GM19240 (cell line): ENCODE measurements at regions not wholly inside any gene's neighbourhood (a gene's known extent, or its start where the extent isn't known, plus 50 kb on each side); places are given as distances from the start of the nearest gene placed in this dataset.
"Not testable (repeated sequence)": the region's sequence is repeated elsewhere in the genome, so short reads cannot be mapped to it uniquely, and the experiment has no call there.

Source experiments
- DNase-seq: peaks from one replicate; pipeline ENCODE4 v3.0.0; 2011; ENCODE audit warnings: low spot score; ENCODE audit not compliant: insufficient read length

DNA sequence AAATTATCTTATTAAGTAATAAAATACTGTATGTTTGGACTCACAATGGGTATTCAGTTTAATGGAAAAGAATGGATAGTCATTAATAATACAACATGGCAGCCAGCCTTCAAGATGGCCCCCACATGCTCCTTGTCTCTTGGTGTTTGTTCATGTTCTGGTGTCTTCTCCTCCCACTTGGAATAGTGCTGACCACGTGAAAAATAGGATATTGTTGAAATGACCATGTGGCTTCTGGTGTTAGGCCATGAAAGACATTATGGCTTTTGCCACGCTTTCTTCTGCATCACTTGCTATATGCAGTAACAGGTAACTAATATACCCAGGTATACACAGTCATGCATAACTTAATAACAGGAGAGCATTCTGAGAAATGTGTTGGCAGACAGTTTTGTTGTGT is 341.0 kb downstream of the KCNJ2 start:
- no peak for DNase-seq

- no peak for DNase-seq
Measured at GRCh38 chr17:70517816-70518215, 348.5 kb downstream of the KCNJ2 start.

DNA sequence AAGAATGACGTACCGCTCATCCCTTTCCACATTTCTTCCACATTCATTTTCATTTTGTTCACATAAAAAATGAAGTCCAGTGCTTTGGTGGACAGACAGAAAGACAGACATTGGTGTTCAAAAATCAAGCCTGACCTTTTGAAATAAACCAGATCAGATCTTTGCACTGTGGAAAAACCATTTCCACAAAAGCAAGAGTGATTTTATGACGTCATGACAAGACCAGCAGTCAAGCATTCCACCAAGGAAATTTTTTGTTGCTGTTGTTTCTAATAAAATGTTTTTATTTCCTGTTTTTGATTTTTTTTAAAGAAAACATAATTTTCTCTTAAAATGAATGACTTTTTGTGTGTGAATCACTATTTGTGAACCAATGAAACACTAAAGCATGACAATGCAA is 350.0 kb downstream of the KCNJ2 start:
- no peak for DNase-seq

GRCh38 chr17:70520447-70520846 is 351.1 kb downstream of the KCNJ2 start:
- no peak for DNase-seq

GRCh38 chr17:70520956-70521355 is 351.6 kb downstream of the KCNJ2 start:
- no peak for DNase-seq

DNA sequence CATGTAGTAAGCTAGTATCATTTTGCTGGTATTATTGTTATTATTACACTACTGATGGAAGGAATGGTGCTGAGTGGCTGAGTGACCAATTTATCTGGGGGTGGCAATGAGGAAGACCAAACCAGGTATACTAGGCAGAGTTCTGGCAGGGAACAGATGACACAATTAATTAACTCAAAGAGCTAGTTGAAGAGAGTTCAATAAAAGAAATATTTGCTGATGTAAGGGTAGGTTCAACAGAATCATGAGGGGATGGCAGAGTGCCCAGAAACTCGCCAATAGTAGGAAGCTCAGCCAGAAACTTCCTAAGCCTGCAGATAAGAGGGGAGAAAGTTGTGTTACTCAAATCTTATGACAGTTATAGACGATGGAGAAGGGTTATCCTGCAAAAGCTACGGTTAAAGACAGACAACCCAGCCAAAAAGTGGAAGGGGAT is 352.5 kb downstream of the KCNJ2 start:
- DNase-seq, result no peak

- no peak for DNase-seq
Measured at GRCh38 chr17:70523426-70523825, 354.1 kb downstream of the KCNJ2 start.

- DNase-seq, result not testable (repeated sequence)
Measured at GRCh38 chr17:70525035-70525434, 355.7 kb downstream of the KCNJ2 start.

DNA sequence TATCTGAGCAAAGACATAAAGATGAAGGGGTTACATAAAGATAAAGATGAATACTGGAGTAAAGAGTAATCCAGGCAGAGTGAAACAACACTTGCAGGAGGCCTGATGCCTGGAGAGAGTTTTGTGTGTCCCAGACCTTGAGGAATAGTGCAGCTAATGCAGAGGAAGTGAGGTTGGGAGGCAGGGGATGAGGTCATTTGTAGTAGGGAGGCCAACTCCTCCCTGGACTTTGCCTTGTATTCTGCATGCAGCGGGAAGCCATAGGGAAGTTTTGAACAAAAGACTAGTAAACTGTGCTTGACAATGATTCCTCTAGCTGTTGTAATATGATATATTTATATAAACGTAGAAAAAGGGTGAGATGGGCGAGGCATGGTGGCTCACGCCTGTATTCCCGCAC is 356.6 kb downstream of the KCNJ2 start:
- DNase-seq, result no peak

- DNase-seq, result no peak
Measured at GRCh38 chr17:70527364-70527888, 358.1 kb downstream of the KCNJ2 start.

DNA sequence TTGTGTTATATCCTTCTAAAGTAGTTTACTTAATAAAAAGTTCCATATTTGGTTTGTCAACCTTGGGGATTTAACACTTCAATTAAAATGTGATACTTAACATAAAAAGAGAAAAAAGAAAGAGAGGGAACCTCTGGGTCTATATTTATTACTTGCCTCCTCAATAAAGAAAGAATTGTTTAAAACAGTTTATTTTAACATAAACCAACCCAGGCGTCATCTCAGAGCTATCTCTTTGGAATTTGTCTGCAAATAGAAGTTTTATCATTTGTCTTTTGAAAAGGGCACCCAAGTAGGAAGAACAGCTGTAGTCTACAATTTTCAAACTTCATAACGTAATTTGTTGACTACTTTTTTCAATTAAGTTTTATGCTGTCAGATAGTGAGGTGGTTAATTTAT is 364.1 kb downstream of the KCNJ2 start:
- no peak for DNase-seq

DNA sequence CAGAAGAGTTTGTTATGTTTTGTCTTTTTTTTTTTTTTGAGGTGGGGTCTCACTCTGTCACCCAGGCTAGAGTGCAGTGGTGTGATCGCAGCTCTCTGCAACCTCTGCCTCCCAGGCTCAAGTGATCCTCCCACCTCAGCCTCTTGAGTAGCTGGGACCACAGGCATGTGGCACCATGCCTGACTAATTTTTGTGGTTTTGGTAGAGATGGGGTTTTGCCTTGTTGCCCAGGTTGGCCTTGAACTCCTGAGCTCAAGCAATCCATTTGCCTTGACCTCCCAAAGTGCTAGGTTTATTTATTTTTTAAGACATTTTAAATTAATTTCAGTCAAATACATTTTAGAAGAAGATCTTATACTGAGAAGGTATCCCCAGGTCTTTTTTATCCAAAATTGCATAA is 366.7 kb downstream of the KCNJ2 start:
- no peak for DNase-seq

GRCh38 chr17:70539132-70539924 is 370.0 kb downstream of the KCNJ2 start:
- DNase-seq, result no peak

GRCh38 chr17:70542876-70543275 is 373.5 kb downstream of the KCNJ2 start:
- no peak for DNase-seq

- no peak for DNase-seq
Measured at GRCh38 chr17:70544317-70544716, 375.0 kb downstream of the KCNJ2 start.

DNA sequence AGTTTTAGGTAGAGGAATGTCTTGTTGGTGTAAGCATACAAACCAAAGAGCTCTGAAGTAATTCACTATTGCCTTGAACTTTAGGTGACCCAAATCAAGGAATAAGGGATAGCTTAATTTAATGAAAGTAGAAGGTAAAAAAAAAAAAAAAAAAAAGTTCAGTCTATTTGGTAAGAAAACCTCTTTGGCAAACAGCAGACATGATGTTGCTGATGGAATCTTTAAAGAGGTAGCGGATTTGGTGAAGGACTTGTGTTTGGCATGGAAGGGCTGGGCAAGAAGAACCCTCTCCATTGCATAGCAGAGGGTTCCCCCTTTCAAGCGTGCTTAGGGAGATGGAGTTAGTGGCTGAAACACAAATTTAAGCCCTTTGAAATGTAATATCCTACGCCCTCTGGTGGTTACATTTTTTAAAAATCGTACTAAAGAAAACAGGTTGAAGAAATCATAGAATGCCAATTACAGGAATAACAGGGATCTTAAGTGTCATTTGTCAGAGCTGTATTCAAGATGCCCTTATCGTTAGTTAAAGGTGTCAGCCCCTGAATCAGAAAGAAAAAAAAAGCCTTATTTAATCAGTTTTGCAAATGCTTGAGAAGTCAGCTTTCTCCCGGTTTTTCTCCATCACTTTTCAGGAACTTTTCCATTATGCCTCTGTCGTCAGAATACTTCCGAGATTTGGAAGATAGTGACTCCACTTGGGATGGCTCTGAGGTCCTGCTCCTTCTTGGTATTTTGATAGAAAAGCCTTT is 383.1 kb downstream of the KCNJ2 start:
- DNase-seq, result no peak

- no peak for DNase-seq
Measured at GRCh38 chr17:70552982-70553334, 383.6 kb downstream of the KCNJ2 start.

DNA sequence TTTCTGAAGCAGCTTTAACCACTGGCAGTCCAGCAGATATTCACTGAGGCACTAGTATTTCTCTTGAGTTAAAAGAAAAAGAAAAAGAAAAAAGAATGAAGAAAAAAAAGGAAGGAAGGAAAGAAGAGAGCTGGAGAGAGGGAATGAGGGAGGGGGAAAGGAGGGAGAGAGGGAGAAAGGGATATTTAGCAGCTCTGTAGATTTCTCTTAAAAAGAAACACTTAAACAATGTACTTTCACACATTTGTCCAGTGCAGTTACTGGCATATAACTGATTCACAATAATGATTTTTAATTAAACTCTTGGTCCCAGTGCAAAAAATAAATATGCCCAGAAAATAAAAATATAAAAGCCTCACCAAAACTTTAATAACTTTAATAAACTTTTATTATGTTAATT is 386.4 kb downstream of the KCNJ2 start:
- no peak for DNase-seq

- DNase-seq, result no peak
Measured at GRCh38 chr17:70558821-70559220, 389.5 kb downstream of the KCNJ2 start.

DNA sequence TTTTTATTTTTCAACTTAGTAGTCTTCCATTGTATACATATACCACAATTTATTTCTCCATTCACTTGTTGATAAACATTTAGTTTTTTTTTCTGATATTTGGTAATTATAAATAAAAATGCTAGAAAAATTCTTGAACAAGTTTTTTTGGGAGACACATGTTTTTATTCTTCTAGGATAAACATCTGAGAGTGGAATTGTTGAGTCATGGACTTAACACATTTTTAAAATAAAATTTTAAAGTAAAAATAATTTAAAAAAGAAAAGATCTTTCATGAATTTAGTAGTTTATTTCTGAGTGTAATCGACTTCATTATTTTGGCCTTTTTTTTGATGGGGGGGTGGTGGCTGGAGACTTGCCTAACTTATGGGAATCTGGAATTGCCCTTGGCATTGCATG is 391.1 kb downstream of the KCNJ2 start:
- DNase-seq, result no peak

- DNase-seq, result no peak
Measured at GRCh38 chr17:70562137-70562536, 392.8 kb downstream of the KCNJ2 start.

DNA sequence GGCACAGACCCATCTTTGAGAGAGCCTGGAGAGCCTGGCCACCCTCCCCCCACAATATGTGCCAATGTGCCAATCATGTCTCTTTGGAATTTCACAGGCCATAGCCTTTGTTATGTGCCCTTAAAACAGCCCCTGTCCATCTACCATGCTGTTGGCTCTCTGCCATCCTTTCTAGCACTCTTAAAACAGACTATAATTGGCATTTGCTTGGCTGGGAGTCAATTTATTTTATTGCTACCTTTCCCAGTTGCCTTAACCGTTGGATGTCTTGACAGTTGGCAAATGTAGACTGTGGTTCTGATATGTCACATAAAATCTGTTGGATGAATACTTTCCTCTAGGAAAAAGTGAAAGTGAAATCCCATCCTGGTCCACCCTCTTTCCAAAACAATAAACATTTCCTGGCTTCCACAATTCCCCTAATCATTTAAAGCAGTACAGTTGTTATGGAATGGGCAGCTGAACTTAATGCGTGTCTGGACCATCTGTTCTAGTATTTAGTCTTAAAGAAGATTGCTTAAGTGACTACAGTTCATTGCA is 394.0 kb downstream of the KCNJ2 start:
- DNase-seq, result no peak
